Liver (tissue), 8 donors: ENCODE measurements at regions not wholly inside any gene's neighbourhood (a gene's known extent, or its start where the extent isn't known, plus 50 kb on each side); places are given as distances from the start of the nearest gene placed in this dataset.

Experiments used
- DNase-seq: peaks from one replicate; pipeline ENCODE4 v3.0.0-alpha.2; 2017; ENCODE audit warnings: low spot score
- H3K27ac ChIP-seq, 2 donors: one replicate each; pipeline ENCODE4 v1.7.0; 2013; ENCODE audit warnings: inconsistent platforms in 2 of 2, low read length in 2 of 2, control low read depth in 1 of 2, low read depth in 1 of 2, mild to moderate bottlenecking in 1 of 2
- H3K27me3 ChIP-seq, 4 donors: one replicate each; pipeline versions ENCODE4 v1.6.1 to v1.7.0; 2013; ENCODE audit warnings: low read length in 3 of 4, inconsistent platforms in 1 of 4, mild to moderate bottlenecking in 1 of 4, moderate library complexity in 1 of 4; ENCODE audit not compliant: control insufficient read depth in 4 of 4, insufficient read depth in 4 of 4
- H3K36me3 ChIP-seq, 4 donors: one replicate each; pipeline versions ENCODE4 v1.6.1 to v1.7.0; 2013; ENCODE audit warnings: low read length in 3 of 4, mild to moderate bottlenecking in 3 of 4, low read depth in 1 of 4, moderate library complexity in 1 of 4; ENCODE audit not compliant: control insufficient read depth in 4 of 4, insufficient read depth in 3 of 4
- H3K4me1 ChIP-seq, 4 donors: one replicate each; pipeline versions ENCODE4 v1.6.1 to v1.7.0; 2013; ENCODE audit warnings: low read length in 3 of 4, mild to moderate bottlenecking in 3 of 4, moderate library complexity in 1 of 4; ENCODE audit not compliant: control insufficient read depth in 4 of 4, insufficient read depth in 4 of 4
- H3K4me3 ChIP-seq, 3 donors: one replicate each; pipeline versions ENCODE4 v1.6.1 to v1.7.0; 2013; ENCODE audit warnings: low read length in 3 of 3, control low read depth in 1 of 3, low read depth in 1 of 3, mild to moderate bottlenecking in 1 of 3
- H3K9ac ChIP-seq, 2 donors: one replicate each; pipeline ENCODE4 v1.7.0; 2013; ENCODE audit warnings: low read length in 2 of 2, mild to moderate bottlenecking in 2 of 2, moderate library complexity in 2 of 2, control low read depth in 1 of 2, low read depth in 1 of 2
- H3K9me3 ChIP-seq, 4 donors: one replicate each; pipeline versions ENCODE4 v1.6.1 to v1.7.0; 2013; ENCODE audit warnings: low read length in 3 of 4; ENCODE audit not compliant: control insufficient read depth in 4 of 4
- ATF3 ChIP-seq: IDR thresholded peaks from 2 replicates; pipeline ENCODE4 v1.6.1; 2016; ENCODE audit warnings: antibody characterized with exemption
- CTCF ChIP-seq: fragments of 150-350 bp; IDR thresholded peaks from 2 replicates; pipeline ENCODE4 v1.5.1; 2017; ENCODE audit warnings: improper control_type of control experiment, low read depth, low read length; ENCODE audit not compliant: missing input control
- FOXA1 ChIP-seq: IDR thresholded peaks from 2 replicates; pipeline ENCODE4 v1.6.1; 2016; ENCODE audit warnings: antibody characterized with exemption
- HNF4A ChIP-seq, 2 donors: conservative IDR thresholded peaks; 2 replicates each; pipeline ENCODE4 v1.6.1; 2016; ENCODE audit warnings: antibody characterized with exemption in 2 of 2, mild to moderate bottlenecking in 2 of 2
- HNF4G ChIP-seq: IDR thresholded peaks from 2 replicates; pipeline ENCODE4 v1.6.1; 2016; ENCODE audit warnings: antibody characterized with exemption
- JUND ChIP-seq, 2 donors: IDR thresholded peaks; 2 replicates each; pipeline ENCODE4 v1.6.1; 2016; ENCODE audit warnings: antibody characterized with exemption in 2 of 2
- NR2F2 ChIP-seq: IDR thresholded peaks from 2 replicates; pipeline ENCODE4 v1.6.1; 2016; ENCODE audit warnings: antibody characterized with exemption
- RAD21 ChIP-seq, 2 donors: IDR thresholded peaks; 2 replicates each; pipeline ENCODE4 v1.6.1; 2016; ENCODE audit warnings: antibody characterized with exemption in 2 of 2, mild to moderate bottlenecking in 2 of 2
- RXRA ChIP-seq, 2 donors: IDR thresholded peaks; 2 replicates each; pipeline ENCODE4 v1.6.1; 2017 to 2018; ENCODE audit warnings: antibody characterized with exemption in 2 of 2, mild to moderate bottlenecking in 1 of 2
- SP1 ChIP-seq: IDR thresholded peaks from 2 replicates; pipeline ENCODE4 v1.6.1; 2018; ENCODE audit warnings: antibody characterized with exemption, mild to moderate bottlenecking
- TAF1 ChIP-seq: conservative IDR thresholded peaks from 2 replicates; pipeline ENCODE4 v1.6.1; 2016; ENCODE audit warnings: antibody characterized with exemption, mild to moderate bottlenecking
- ZBTB33 ChIP-seq: IDR thresholded peaks from 2 replicates; pipeline ENCODE4 v1.6.1; 2016; ENCODE audit warnings: antibody characterized with exemption
- WGBS: extraction: QIAGEN DNeasy Blood & Tissue Kit; methylation state at CpG from one replicate; pipeline ENCODE4 v1.1.7; 2013; 5-methylcytosine and 5-hydroxymethylcytosine counted together
- TF ChIP-seq, protein P1 (sequence below): IDR thresholded peaks from 2 replicates; pipeline ENCODE4 v1.6.1; 2016; ENCODE audit warnings: antibody characterized with exemption
- donor health status: healthy.
- donor health status: healthy.
- donor health status: healthy.
- donor health status: healthy.
- donor health status: healthy.

- H3K27me3 ChIP-seq = no peaks in the 10 kb centered on the region
- 45% methylated on average over 6 of the region's 6 CpGs for WGBS
- no peak for DNase-seq
- H3K36me3 ChIP-seq = no peaks in the 10 kb centered on the region
- no peak overlapping the region for H3K27ac ChIP-seq
- H3K9me3 ChIP-seq = no peaks in the 10 kb centered on the region
- H3K9ac ChIP-seq = no peak overlapping the region
- TF ChIP-seq HNF4A (conservative IDR thresholded peaks at IDR 0.05) (no peak), TAF1 (no peak), ZBTB33 (no peak), RXRA (IDR thresholded peaks at IDR 0.05) (no peak), RAD21 (IDR thresholded peaks at IDR 0.05) (no peak), NR2F2 (no peak), CTCF (no peak), SP1 (no peak), ATF3 (no peak), HNF4G (no peak)
- TF ChIP-seq, protein P1, sequence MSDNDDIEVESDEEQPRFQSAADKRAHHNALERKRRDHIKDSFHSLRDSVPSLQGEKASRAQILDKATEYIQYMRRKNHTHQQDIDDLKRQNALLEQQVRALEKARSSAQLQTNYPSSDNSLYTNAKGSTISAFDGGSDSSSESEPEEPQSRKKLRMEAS = no peak
- no peak overlapping the region for H3K4me3 ChIP-seq
- peaks cover 2 to 11% (median 2%) of the 10 kb centered on the region in 4 donors for H3K4me1 ChIP-seq
Observed at GRCh38 chr2:64331114-64331645, 122.8 kb upstream of the LGALSL start.

DNA sequence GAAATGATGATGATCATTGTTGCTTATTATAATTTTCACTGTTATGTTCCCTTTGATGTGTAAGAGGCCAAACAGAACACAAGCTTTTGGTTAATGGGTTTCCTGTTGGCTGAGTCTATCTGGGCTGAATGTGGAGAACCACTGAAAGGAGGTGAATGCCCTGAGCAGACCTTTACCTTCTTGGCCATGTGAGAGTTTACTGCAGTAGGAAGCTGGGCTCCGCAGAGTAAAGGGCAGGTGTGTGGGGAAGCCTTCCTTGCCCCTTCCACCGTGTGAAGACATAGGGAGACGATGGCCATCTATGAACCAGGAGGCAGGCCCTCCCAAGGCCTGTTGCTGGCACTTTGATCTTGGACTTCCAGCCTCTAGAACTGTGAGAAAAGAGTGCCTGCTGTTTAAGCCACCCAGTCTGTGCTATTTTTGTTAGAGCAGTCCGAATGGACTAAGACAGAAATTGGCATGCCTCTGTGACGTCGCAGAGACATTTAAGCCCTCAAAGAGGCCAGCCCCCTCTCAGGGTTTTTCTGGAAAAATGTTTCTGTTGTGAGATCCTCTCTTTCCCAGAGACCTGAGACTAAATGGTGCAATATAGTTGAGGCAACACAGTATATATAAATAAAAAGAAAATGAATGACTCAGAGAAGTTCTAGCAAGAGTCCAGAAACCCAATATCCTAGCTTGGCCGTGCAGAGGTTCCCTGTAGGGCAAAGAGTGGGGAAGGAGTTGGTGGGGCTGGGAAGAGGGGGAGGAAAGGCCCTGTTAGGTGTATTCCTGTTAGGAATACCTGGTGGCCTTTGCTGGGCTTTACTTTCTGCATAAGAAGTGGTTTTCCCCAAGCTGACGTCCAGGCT, 121.9 kb upstream of the LGALSL start:
- H3K36me3 ChIP-seq = no peaks in the 10 kb centered on the region
- TF ChIP-seq RAD21 (IDR thresholded peaks at IDR 0.05) (peak in 1 of 2 donors; percentile 3), RXRA (IDR thresholded peaks at IDR 0.05) (no peak)
- DNase-seq = no peak
- 75% methylated on average over 8 of the region's 8 CpGs for WGBS
- no peak overlapping the region for H3K27ac ChIP-seq
- no peak overlapping the region for H3K9ac ChIP-seq
- peaks cover 2 to 11% (median 2%) of the 10 kb centered on the region in 4 donors for H3K4me1 ChIP-seq
- no peak overlapping the region for H3K4me3 ChIP-seq
- H3K27me3 ChIP-seq = no peaks in the 10 kb centered on the region
- no peaks in the 10 kb centered on the region for H3K9me3 ChIP-seq

DNA sequence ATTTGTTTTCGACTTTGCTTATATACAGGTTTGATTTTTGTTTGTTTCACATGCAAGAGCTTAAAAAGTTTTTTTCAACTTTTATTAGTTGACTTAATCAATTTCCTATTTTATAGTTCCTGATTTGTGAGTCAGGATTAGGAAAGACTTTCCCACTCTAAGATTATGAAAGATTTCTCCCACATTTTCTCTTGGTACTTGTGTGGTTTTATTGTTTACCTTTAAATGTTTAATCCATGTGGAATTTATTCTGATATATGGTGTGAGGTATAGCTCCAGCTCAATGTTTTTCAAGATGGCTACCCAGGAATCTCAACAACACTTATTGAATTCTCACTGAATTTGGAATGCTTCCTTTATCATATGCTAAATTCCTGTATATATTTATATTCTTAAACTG, 117.8 kb upstream of the LGALSL start:
- Histone ChIP-seq H3K36me3 (no peaks in the 10 kb centered on the region), H3K27ac (no peak overlapping the region), H3K4me1 (peaks cover 0 to 9% (median under 1%) of the 10 kb centered on the region in 4 donors), H3K27me3 (no peaks in the 10 kb centered on the region), H3K4me3 (no peak overlapping the region), H3K9me3 (no peaks in the 10 kb centered on the region), H3K9ac (no peak overlapping the region)
- DNase-seq = no peak
- TF ChIP-seq JUND (IDR thresholded peaks at IDR 0.05) = no peak
- TF ChIP-seq, protein P1 = no peak
- no peak for TF ChIP-seq ZBTB33
- no peak for TF ChIP-seq FOXA1
- TF ChIP-seq ATF3 = no peak
- WGBS = 98% methylated on average over 1 of the region's 1 CpG
